CD14-positive monocyte (primary cell): ENCODE measurements at regions not wholly inside any gene's neighbourhood (a gene's known extent, or its start where the extent isn't known, plus 50 kb on each side); places are given as distances from the start of the nearest gene placed in this dataset.

Experiments
- DNase-seq, 3 donors: peaks; one replicate each; pipeline ENCODE4 v3.0.0-alpha.2; 2011 to 2022
- H2AFZ ChIP-seq: 2 replicates; pipeline ENCODE4 v1.6.0; 2012; ENCODE audit warnings: mild to moderate bottlenecking, low read depth, low read length, inconsistent platforms; ENCODE audit not compliant: insufficient read depth, poor library complexity, severe bottlenecking
- H3K27ac ChIP-seq, 2 donors: 1 replicate in 1 of 2; 2 replicates in 1 of 2; pipeline ENCODE4 v1.5.1; 2012 to 2013; ENCODE audit warnings: low read length in 2 of 2, control low read depth in 1 of 2, inconsistent platforms in 1 of 2, low read depth in 1 of 2, mild to moderate bottlenecking in 1 of 2
- H3K27me3 ChIP-seq, 2 donors: one replicate each; pipeline versions ENCODE4 v1.6.0 to v1.6.1; 2011 to 2013; ENCODE audit warnings: low read length in 2 of 2; ENCODE audit not compliant: control insufficient read depth in 2 of 2, insufficient read depth in 2 of 2
- H3K36me3 ChIP-seq, 2 donors: replicated peaks in 1 of 2; 1 replicate in 1 of 2; 2 replicates in 1 of 2; pipeline versions ENCODE4 v1.5.1 to v1.6.1; 2012 to 2013; ENCODE audit warnings: low read length in 2 of 2, control low read depth in 1 of 2, inconsistent platforms in 1 of 2, mild to moderate bottlenecking in 1 of 2; ENCODE audit not compliant: insufficient read depth in 2 of 2, control insufficient read depth in 1 of 2
- H3K4me1 ChIP-seq, 2 donors: 1 replicate in 1 of 2; 2 replicates in 1 of 2; pipeline versions ENCODE4 v1.5.1 to v1.6.1; 2012 to 2013; ENCODE audit warnings: low read length in 2 of 2, control low read depth in 1 of 2, inconsistent platforms in 1 of 2, mild to moderate bottlenecking in 1 of 2, moderate library complexity in 1 of 2; ENCODE audit not compliant: insufficient read depth in 2 of 2, control insufficient read depth in 1 of 2
- H3K4me2 ChIP-seq: replicated peaks from 2 replicates; pipeline ENCODE3; 2012; ENCODE audit warnings: low read length, moderate library complexity, mild to moderate bottlenecking; ENCODE audit not compliant: poor library complexity, severe bottlenecking; ENCODE audit errors: extremely low read depth
- H3K4me3 ChIP-seq, 3 experiments: fragments of 200-600 bp in 1 of 3; sonication (generic) in 1 of 3; replicated peaks in 1 of 3; 1 replicate in 2 of 3; 2 replicates in 1 of 3; pipeline ENCODE4 v1.5.1; 2011 to 2013; ENCODE audit warnings: low read length in 3 of 3, mild to moderate bottlenecking in 3 of 3, control low read depth in 2 of 3, low read depth in 2 of 3, inconsistent platforms in 1 of 3, moderate library complexity in 1 of 3
- H3K79me2 ChIP-seq: 2 replicates; pipeline ENCODE4 v1.6.0; 2012; ENCODE audit warnings: mild to moderate bottlenecking, control low read depth, inconsistent platforms, low read length, moderate library complexity; ENCODE audit not compliant: insufficient read depth
- H3K9ac ChIP-seq: 2 replicates; pipeline ENCODE4 v1.6.0; 2017; ENCODE audit warnings: low read length, mild to moderate bottlenecking; ENCODE audit not compliant: insufficient read depth, poor library complexity, severe bottlenecking
- H3K9me3 ChIP-seq, 2 donors: replicated peaks in 1 of 2; 1 replicate in 1 of 2; 2 replicates in 1 of 2; pipeline versions ENCODE4 v1.5.1 to v1.6.1; 2012 to 2013; ENCODE audit warnings: low read length in 2 of 2, control low read depth in 1 of 2; ENCODE audit not compliant: control insufficient read depth in 1 of 2, insufficient read depth in 1 of 2
- H4K20me1 ChIP-seq: 2 replicates; pipeline ENCODE4 v1.6.0; 2012; ENCODE audit warnings: mild to moderate bottlenecking, low read length, control low read depth, moderate library complexity; ENCODE audit not compliant: insufficient read depth
- H3K27ac Mint-ChIP-seq, 7 donors: one replicate each; pipeline ENCODE4 v1.8.0; 2020; ENCODE audit warnings: mild to moderate bottlenecking in 7 of 7, mixed read lengths in 7 of 7, moderate library complexity in 6 of 7, inconsistent platforms in 2 of 7
- H3K27me3 Mint-ChIP-seq, 3 donors: one replicate each; pipeline ENCODE4 v1.8.0; 2021 to 2022; ENCODE audit warnings: low read depth in 3 of 3, mild to moderate bottlenecking in 3 of 3, mixed read lengths in 3 of 3, moderate library complexity in 3 of 3, inconsistent platforms in 1 of 3
- H3K36me3 Mint-ChIP-seq, 2 donors: one replicate each; pipeline ENCODE4 v1.8.0; 2020; ENCODE audit warnings: mixed read lengths in 2 of 2, inconsistent platforms in 1 of 2, mild to moderate bottlenecking in 1 of 2
- H3K4me1 Mint-ChIP-seq: one replicate; pipeline ENCODE4 v1.8.0; 2020; ENCODE audit warnings: mild to moderate bottlenecking, mixed read lengths
- H3K4me3 Mint-ChIP-seq, 2 donors: one replicate each; pipeline ENCODE4 v1.8.0; 2020; ENCODE audit warnings: mild to moderate bottlenecking in 2 of 2, mixed read lengths in 2 of 2, moderate library complexity in 1 of 2
- H3K9me3 Mint-ChIP-seq, 7 donors: one replicate each; pipeline ENCODE4 v1.8.0; 2020 to 2022; ENCODE audit warnings: mixed read lengths in 7 of 7, mild to moderate bottlenecking in 6 of 7, moderate library complexity in 6 of 7, inconsistent platforms in 2 of 7
- CTCF ChIP-seq: fragments of 200-600 bp; IDR thresholded peaks from one replicate; pipeline ENCODE4 v1.8.0; 2022; ENCODE audit warnings: antibody characterized with exemption, mild to moderate bottlenecking
- WGBS: methylation state at CpG from one replicate; pipeline ENCODE4 v1.1.5; 2013; ENCODE audit warnings: missing lambda C conversion rate; ENCODE audit not compliant: insufficient coverage; 5-methylcytosine and 5-hydroxymethylcytosine counted together
- intact Hi-C, 2 donors: fragments of 100-400 bp; cut with micrococcal nuclease; formaldehyde crosslinking; loops; one replicate each; pipeline versions ENCODE4 v1.15.0 to v1.15.1; 2023

- Mint-ChIP-seq H3K4me3 (no peak overlapping the region), H3K27ac (peak overlapping the region in 1 of 7 donors; percentile 31), H3K9me3 (peaks cover 18 to 31% (median 26%) of the 10 kb centered on the region in 7 donors), H3K4me1 (no peaks in the 10 kb centered on the region), H3K27me3 (peaks cover 2 to 19% (median 2%) of the 10 kb centered on the region in 3 donors), H3K36me3 (no peaks in the 10 kb centered on the region)
- DNase-seq: no peak
- no peak for TF ChIP-seq CTCF
- Histone ChIP-seq H3K9ac (no peak overlapping the region), H2AFZ (no peak overlapping the region), H3K27ac (no peak overlapping the region), H3K27me3 (no peaks in the 10 kb centered on the region), H4K20me1 (no peaks in the 10 kb centered on the region), H3K4me1 (no peaks in the 10 kb centered on the region), H3K79me2 (no peaks in the 10 kb centered on the region), H3K4me2 (no peak overlapping the region), H3K9me3 (peaks cover 13 to 30% of the 10 kb centered on the region in 2 donors), H3K36me3 (no peaks in the 10 kb centered on the region), H3K4me3 (no peak overlapping the region)
- 35% methylated on average over 22 of the region's 23 CpGs for WGBS
- intact Hi-C loops: no loop called here
Observed at GRCh38 chr1:2868571-2869195, 67.2 kb upstream of the TTC34 start.

- no peak overlapping the region for H3K27ac ChIP-seq
- H3K4me3 ChIP-seq: no peak overlapping the region
- H3K4me1 ChIP-seq: no peaks in the 10 kb centered on the region
- no peak overlapping the region for H2AFZ ChIP-seq
- Mint-ChIP-seq H3K36me3 (no peaks in the 10 kb centered on the region), H3K9me3 (peaks cover 18 to 34% (median 28%) of the 10 kb centered on the region in 7 donors), H3K4me3 (no peak overlapping the region), H3K4me1 (no peaks in the 10 kb centered on the region), H3K27ac (no peak overlapping the region), H3K27me3 (peaks cover 2 to 11% (median 4%) of the 10 kb centered on the region in 3 donors)
- peaks cover 13 to 30% of the 10 kb centered on the region in 2 donors for H3K9me3 ChIP-seq
- WGBS: 92% methylated on average over 4 of the region's 6 CpGs
- TF ChIP-seq CTCF: no peak
- DNase-seq: no peak
- no peaks in the 10 kb centered on the region for H3K36me3 ChIP-seq
- no peaks in the 10 kb centered on the region for H3K79me2 ChIP-seq
- no peak overlapping the region for H3K9ac ChIP-seq
- no peak overlapping the region for H3K4me2 ChIP-seq
- intact Hi-C loops: no loop called here
- H4K20me1 ChIP-seq: no peaks in the 10 kb centered on the region
- H3K27me3 ChIP-seq: no peaks in the 10 kb centered on the region
Observed at GRCh38 chr1:2871246-2871815, 69.8 kb upstream of the TTC34 start.
